ENCODE measurements at regions not wholly inside any gene's neighbourhood (a gene's known extent, or its start where the extent isn't known, plus 50 kb on each side); places are given as distances from the start of the nearest gene placed in this dataset.

GRCh38 chr2:207421671-207422070 is 108.1 kb upstream of the CREB1 start:
- TF ChIP-seq, protein P1, sequence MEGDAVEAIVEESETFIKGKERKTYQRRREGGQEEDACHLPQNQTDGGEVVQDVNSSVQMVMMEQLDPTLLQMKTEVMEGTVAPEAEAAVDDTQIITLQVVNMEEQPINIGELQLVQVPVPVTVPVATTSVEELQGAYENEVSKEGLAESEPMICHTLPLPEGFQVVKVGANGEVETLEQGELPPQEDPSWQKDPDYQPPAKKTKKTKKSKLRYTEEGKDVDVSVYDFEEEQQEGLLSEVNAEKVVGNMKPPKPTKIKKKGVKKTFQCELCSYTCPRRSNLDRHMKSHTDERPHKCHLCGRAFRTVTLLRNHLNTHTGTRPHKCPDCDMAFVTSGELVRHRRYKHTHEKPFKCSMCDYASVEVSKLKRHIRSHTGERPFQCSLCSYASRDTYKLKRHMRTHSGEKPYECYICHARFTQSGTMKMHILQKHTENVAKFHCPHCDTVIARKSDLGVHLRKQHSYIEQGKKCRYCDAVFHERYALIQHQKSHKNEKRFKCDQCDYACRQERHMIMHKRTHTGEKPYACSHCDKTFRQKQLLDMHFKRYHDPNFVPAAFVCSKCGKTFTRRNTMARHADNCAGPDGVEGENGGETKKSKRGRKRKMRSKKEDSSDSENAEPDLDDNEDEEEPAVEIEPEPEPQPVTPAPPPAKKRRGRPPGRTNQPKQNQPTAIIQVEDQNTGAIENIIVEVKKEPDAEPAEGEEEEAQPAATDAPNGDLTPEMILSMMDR (IDR thresholded peaks at IDR 0.05 in 8 of 11, conservative IDR thresholded peaks at IDR 0.05 in 3 of 11), result no peak
- TF ChIP-seq POLR2A (IDR thresholded peaks at IDR 0.05), result no peak
